Hepatocyte (in vitro differentiated cells): ENCODE measurements at regions not wholly inside any gene's neighbourhood (a gene's known extent, or its start where the extent isn't known, plus 50 kb on each side); places are given as distances from the start of the nearest gene placed in this dataset.

Experiments used
- EZH2 ChIP-seq: fragments of 200-600 bp; sonication (generic); IDR thresholded peaks from 2 replicates; pipeline ENCODE4 v1.6.1; 2016; ENCODE audit warnings: antibody characterized with exemption, mild to moderate bottlenecking, borderline replicate concordance
- EZH2phosphoT487 ChIP-seq: fragments of 200-600 bp; sonication (generic); IDR thresholded peaks from one replicate; pipeline ENCODE4 v1.6.1; 2018; ENCODE audit warnings: antibody characterized with exemption, mild to moderate bottlenecking, low read depth, moderate library complexity; ENCODE audit not compliant: unreplicated experiment, severe bottlenecking

- no peak for TF ChIP-seq EZH2
- TF ChIP-seq EZH2phosphoT487 = no peak
These were observed 74.2 kb upstream of the RASSF8 start for GRCh38 chr12:25884024-25884919.
